Gastroesophageal sphincter (tissue), 3 donors: ENCODE measurements at regions not wholly inside any gene's neighbourhood (a gene's known extent, or its start where the extent isn't known, plus 50 kb on each side); places are given as distances from the start of the nearest gene placed in this dataset.

ENCODE experiments used
- EP300 ChIP-seq: sonication (generic); formaldehyde crosslinking; IDR thresholded peaks from one replicate; pipeline ENCODE4 v1.6.1; 2017; ENCODE audit warnings: antibody characterized with exemption, mild to moderate bottlenecking
- POLR2AphosphoS5 ChIP-seq: sonication (generic); formaldehyde crosslinking; IDR thresholded peaks from one replicate; pipeline ENCODE4 v1.6.1; 2017; ENCODE audit warnings: antibody characterized with exemption
- TF ChIP-seq, protein P1 (sequence below), 4 experiments: fragments of 200-600 bp in 2 of 4; fragments of 450-650 bp in 2 of 4; sonication (generic) in 1 of 4; IDR thresholded peaks; one replicate each; pipeline ENCODE4 v1.5.1; 2017 to 2019; ENCODE audit warnings: antibody characterized with exemption in 4 of 4, mild to moderate bottlenecking in 2 of 4, moderate library complexity in 2 of 4

DNA sequence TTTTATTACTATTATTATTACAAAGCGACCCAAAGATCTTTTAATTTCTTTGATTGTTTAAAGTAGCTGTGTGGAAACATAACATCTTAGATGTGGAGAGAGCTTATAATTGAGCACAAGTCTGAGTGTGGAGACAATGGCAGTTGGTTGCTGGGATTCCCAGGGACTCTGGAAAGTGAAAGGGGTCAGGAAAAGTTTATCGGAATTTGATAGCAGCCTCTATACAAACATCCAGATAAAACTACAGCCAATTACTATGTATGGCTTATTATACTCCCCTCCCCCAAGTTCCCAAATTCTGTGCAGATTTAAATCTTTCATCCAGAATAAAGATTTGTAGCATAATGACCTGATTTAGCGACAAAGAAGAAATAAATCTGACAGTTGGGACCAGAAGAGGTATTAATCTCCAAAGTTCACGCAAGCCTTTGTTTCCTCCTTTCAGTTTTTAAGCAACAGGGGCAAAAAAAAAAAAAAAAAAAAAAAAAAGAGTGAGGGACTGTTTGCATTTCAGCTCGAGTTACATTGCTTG is 121.4 kb upstream of the MAP3K7 start:
- TF ChIP-seq, protein P1, sequence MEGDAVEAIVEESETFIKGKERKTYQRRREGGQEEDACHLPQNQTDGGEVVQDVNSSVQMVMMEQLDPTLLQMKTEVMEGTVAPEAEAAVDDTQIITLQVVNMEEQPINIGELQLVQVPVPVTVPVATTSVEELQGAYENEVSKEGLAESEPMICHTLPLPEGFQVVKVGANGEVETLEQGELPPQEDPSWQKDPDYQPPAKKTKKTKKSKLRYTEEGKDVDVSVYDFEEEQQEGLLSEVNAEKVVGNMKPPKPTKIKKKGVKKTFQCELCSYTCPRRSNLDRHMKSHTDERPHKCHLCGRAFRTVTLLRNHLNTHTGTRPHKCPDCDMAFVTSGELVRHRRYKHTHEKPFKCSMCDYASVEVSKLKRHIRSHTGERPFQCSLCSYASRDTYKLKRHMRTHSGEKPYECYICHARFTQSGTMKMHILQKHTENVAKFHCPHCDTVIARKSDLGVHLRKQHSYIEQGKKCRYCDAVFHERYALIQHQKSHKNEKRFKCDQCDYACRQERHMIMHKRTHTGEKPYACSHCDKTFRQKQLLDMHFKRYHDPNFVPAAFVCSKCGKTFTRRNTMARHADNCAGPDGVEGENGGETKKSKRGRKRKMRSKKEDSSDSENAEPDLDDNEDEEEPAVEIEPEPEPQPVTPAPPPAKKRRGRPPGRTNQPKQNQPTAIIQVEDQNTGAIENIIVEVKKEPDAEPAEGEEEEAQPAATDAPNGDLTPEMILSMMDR (IDR thresholded peaks at IDR 0.05): no peak
- no peak for TF ChIP-seq EP300
- no peak for TF ChIP-seq POLR2AphosphoS5
